ENCODE measurements at regions not wholly inside any gene's neighbourhood (a gene's known extent, or its start where the extent isn't known, plus 50 kb on each side); places are given as distances from the start of the nearest gene placed in this dataset.

DNA sequence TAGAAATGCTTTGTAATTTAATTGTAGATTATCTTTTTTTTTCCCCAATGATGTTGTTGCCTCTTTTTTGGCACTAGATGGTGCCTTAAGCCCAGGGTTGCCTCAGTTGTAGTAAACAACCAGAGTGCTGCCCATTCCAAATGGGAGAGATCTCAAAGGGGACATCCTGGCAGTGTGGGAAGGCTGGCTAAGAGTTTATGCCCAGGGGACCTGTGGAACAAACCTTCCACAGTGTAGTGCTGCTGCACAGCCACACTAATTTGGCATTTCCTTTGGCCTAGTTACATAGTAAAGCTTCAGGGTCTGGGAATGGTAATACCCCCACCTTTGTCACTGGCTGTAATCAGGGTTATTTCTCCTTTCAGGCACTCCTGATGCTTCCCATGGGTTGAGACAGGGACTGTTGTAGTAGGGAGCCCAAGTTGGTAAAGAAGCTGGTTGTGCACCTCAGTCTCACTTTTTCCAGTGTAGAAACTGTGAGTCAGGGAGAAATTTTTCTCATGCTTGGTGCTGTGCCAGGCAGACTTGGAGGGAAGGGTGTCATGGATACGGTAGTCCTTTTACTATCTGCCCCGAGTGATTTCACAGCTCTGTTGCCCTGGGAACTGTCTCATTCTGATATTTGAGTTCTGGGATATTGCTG lies 177.8 kb upstream of the ECI2 start:
- no peak for DNase-seq

GRCh38 chr6:4311976-4312860 lies 176.8 kb upstream of the ECI2 start:
- no peak for DNase-seq

GRCh38 chr6:4309540-4309939 lies 174.2 kb upstream of the ECI2 start:
- DNase-seq = no peak

DNA sequence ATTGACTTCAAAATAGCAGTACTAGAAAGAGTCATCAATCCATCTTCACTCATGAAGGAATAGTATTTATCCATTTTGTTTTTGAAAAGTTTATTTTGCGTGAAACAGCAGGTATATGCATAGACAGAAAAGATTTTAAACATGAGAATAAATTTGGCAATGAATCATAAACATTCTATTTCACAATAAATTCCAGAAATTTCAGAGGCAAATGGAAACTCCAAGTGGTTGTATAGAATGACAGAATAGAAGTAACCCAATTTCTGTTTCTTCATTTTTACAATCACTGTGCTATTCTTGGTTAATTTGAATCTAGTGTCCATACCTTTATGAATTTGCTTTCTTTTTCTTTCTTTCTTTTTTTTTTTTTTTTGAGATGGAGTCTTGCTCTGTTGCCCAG lies 173.0 kb upstream of the ECI2 start:
- DNase-seq = no peak

DNA sequence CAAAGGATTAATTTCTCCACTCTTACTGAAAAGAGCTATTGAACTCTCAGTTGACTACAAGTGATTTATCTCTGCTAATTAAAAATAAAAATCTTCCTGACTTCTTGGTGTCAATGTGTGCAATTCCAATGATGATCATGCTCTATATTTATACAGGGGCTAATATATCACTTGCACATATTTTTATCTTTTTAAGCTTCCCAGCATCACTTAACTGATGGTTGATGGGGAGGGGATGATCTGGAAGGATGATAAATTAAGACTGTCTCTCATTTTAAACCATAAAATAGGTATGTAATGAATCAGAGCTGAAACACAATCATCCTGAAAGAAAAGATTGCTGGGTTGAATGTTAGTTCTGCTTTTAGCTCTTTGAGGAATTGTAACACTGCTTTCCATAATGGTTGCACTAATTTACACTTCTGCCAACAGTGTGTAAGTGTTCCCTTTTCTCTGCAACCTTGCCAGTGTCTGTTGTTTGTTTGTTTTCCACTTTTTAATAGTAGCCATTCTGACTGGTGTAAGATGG lies 169.6 kb upstream of the ECI2 start:
- no peak for DNase-seq

- DNase-seq = no peak
These were observed 168.3 kb upstream of the ECI2 start for GRCh38 chr6:4303638-4304037.

GRCh38 chr6:4302524-4302923 lies 167.1 kb upstream of the ECI2 start:
- DNase-seq = no peak

- no peak for DNase-seq
These were observed 166.5 kb upstream of the ECI2 start for GRCh38 chr6:4301871-4302270.

DNA sequence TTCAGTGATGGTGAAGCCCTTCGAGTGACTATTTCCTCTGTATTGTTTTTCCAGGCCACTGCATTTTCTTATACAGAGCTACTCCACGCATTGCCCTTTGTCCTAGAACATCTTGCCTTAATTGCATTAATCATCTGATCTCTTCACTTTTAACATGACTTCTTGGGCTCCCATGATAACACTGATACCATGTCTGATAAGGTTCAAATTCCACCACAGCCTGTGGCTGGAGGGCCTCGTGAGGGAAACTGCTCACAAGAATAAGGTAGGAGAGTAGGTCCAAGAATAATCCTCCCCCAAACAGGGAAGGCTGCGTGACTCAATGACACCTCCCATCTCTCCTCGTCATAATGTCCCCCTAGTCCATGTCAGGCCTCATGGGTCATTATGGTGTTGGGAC lies 165.5 kb upstream of the ECI2 start:
- no peak for DNase-seq

DNA sequence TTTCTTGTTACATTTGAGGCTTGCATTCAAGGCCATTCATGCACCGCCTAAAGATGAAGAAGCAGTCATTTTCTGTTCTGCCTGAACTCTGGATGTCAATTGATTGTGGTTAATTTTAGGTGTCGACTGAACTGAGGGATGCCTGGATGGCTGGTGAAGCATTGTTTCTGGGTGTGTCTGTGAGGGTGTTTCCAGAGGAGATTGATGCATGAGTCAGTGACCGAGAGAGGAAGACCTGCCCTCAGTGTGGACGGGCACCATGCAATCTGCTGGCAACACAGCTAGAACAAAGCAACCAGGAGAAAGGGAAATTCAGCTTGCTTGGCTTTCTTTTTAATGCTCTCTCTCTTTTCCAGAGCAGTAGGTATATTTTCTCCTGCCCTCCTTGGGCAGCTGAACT lies 164.1 kb upstream of the ECI2 start:
- DNase-seq = no peak

DNA sequence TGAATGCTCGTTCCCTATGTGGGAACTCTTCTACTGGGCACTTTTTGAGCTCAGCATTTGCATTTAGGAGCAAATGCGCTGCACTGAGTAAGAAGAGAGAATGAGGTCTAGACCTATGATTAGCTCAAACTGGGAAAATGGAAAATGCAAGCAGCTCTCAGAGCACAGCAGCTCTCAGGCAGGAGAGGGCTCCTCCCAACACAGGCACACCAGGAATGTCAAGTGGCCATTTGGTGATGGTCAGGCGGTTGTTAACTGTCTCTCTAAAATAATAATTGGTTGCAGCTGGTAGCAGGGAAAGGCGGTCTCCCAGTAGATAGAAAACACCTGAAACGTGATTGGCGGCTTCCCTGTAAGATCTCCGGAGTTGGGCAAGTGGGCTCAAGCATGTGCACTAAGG lies 162.0 kb upstream of the ECI2 start:
- DNase-seq = no peak

DNA sequence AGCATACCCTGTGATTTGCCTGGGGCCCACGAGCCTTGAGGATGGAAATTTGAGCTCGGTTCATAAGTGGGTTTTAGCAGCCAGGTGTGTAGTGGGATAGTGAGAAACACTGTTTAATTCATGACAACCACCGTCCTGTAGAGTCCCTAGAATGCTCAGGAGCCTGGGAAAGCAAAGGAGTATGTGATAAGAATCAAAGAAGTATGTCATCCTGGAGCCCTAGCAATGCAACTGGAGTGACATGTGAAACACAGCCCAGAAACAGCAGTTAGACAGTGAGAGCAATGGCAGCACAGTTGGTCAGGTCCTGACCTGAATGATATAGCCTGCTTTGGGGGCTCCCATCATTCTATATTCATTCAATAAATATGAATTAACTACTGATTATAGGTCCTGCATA lies 161.2 kb upstream of the ECI2 start:
- DNase-seq = no peak

DNA sequence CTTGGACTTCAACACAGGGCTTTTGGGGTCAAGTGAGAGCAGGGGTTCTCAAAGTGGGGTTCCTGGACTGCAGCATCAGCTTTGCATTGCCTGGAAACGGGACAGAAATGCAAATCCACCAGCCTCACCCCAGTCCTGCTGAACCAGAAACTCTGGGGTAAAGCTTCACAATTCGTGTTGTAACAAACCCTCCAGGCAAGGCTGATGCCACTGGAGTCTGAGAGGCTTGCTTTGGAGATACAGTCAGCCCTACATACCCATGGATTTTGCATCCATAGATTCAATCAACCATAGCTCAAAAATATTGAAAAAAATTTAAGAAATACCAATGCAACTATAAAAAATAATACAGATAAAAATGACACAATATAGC lies 160.4 kb upstream of the ECI2 start:
- DNase-seq = no peak

DNA sequence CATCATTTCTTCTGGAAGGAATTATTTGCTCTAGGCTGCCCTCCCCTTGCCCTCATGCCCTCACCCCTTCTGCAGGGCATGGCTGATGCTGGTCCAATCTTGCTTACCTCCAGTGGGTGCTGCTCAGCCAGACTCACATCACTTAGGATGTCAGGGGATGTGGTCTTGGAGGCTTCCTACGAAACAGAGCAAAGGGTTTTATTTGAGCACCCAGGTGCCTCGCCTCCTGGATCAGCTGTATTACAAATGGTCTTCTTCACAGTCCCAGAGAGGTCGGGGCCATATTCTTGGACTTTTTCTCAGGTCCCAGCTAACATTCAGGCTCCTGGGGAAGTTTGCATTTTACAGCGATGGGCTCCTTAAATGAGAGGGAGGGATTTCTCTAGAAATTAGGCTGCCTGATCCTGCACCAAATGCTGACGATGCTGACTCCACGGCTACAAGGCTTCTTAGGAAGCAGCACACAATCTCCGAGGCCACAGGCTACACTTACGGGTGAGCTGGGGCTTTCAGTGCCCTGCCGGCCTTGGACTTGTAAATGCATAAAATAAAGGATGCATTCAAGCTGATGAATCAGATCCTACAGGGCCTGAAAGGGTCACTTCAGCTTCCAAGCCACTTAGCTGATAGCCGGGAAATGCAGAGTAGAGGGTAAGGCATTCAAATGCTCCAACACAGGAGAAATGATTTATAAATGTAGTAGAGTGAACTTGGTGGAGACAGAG lies 159.8 kb upstream of the ECI2 start:
- no peak for DNase-seq

GRCh38 chr6:4294636-4295035 lies 159.3 kb upstream of the ECI2 start:
- DNase-seq = no peak

DNA sequence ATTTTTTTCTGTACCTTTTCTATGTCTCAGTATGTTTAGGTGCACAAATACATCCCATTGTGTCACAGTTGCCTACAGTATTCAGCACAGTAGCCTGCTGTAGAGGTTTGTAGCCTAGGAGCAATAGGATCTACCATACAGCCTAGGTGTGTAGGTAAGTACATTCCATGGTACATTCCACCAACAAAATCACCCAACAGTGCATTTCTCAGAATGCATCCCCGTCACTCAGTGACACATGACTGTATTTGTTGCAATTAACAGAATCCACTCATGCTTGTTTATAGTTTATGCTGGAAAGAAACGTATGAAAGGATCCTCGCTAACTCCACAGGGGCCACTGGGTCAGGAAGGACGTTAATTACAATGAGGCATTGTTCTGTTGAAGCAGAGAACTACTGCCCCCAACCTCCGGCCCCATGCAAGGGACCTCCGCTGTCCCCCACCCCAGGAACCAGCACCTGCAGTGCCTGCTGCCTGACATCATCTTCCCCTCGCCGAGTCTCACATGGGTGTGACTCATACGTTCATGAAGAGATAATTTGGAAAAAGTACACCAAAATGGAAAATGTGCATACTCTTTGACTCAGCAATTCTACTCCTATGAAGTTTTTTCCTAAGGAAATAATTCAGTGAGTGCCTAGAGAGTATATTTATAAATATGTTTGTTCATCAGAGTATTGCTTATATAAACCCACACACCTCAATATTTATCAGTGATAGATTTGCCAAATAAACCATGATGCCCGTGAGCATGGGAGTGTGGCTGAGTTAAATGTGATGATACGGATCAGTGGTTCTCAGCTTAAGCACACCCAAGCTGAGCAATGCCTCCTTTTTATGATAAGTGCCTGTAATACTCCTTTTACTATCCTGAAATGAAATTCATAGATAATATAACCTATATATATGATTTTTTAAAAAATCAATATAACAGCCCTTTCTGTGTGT lies 156.4 kb upstream of the ECI2 start:
- no peak for DNase-seq

DNA sequence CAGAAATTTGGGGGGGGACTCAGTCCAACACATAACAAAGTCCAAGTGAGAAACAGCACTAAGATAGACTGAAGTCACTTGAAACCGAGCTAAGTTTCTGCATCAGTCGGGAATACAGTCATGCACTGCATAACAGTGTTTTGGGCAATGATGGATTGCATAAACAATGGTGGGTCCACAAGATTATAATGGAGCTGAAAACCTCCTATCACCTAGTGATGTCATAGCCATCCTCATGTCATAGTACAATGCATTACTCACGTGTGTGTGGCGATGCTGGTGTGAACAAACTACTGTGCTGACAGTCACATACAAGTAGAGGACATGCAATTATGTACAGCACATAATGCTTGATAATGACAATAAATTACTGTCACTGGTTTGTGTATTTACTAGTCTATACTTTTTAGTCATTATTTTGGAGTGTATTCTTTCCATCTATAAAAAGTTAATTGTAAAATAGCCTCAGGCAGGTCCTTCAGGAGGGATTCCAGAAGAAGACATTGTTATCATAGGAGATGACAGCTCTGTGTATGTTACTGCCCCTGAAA lies 154.5 kb upstream of the ECI2 start:
- no peak for DNase-seq

DNA sequence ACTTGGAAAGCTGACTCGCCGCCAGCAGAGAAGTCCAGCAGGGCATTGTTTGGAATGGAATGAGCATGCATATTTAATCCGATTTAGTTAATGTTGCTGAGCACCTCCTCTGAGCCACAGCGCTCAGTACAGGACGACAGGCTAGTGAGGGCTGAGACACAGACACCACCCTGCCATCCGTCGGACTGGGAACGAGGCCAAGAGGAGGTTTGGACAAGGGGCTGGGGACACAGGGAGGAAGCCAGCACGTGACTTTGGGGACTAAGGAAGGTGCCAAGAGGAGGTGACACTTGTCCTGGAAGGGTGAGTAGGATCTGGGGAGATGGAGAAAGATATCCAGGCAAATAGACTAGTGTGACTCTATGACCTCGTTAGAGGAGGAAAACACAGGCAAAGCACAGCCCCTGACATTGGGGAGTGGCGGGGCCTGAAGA lies 152.5 kb upstream of the ECI2 start:
- no peak for DNase-seq

- DNase-seq = no peak
These were observed 152.0 kb upstream of the ECI2 start for GRCh38 chr6:4287372-4287771.

- no peak for DNase-seq
These were observed 147.6 kb upstream of the ECI2 start for GRCh38 chr6:4282926-4283325.

DNA sequence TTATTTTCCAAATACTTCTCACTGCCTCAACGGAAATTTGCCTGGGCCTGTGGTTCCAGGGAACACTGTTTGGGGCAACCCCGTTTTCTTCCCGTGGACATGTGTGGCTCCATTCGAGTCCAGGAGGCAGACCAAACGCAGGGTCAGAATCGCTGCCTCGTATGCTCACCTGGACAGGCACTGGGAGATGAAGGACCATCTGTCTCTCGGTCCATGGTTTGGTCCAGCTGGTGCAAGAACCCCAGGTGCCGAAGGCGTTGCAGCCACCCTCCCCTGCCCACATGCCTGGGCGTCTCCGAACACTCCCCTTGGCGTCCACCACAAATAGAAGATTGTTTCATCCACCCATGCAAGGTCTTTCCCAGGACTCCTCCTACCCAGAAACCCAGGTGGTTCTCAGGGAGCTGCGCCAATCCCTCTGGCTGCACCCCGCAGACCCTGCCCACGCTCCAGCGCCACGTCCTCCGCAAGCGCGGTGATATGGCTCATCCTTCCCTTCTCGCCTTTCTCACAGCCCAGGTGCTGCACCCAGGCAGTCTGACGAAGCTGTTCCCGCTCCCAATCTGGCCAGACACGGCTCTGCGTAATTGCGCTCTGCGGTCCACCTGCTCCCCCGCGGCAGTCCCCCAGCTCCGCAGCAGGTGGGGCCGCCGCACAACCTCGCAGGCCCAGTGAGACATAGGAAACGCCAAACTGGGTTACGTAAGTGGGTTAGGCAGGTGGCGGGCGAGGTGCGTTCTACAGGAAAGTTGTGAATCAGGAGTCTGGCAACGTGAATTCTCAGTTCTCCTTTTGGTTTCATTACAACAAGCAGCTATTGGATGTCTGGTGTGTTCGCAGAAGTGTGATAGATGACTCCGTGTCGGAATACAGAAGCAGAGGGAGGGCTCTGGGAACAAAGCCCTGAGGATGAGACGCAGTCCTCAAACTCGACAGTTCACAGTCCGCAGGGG lies 146.2 kb upstream of the ECI2 start:
- DNase-seq = peak; percentile 1
